ENCODE measurements at regions not wholly inside any gene's neighbourhood (a gene's known extent, or its start where the extent isn't known, plus 50 kb on each side); places are given as distances from the start of the nearest gene placed in this dataset.

DNA sequence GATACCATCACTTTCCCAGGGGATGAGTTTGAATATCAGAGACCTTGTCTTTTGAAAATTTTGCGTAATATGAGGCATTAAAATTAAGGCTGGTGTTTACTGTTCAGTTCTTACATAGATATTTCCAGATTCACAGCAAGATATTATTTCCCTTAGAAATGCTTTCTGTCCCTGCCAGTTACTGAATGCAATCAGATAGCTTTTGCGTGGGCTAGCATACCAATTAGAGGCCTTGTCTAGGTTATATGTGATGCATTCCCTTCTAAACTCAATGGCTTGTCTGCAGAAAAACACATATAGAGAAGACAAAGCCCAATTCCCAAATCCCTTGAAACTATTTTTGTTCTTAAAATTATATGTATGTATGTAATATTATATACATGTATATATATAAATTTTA is 167.8 kb downstream of the RMST start:
- Histone ChIP-seq H3K79me2 (ENCODE audit: insufficient read depth, low read length) (no peaks in the 10 kb centered on the region), H3K9me3 (ENCODE audit: insufficient read depth, low read length) (no peaks in the 10 kb centered on the region)

DNA sequence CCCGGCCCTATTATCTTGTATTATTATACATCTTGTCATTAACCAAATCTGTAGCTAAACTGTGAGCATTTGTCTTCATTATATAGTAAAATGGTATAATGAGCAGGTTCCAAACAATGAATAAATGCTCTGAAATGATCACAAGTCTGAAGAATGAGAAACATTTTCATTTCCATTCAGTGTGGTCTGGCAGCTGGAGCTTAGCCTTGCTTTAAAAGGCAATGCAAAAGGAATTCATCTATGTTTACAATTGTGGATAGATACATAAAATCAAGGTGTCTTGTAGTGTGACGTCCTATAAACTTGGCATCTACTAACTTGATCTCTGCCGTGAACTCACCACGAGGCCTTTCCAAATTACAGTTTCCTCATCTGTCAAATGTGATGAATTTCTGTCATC is 168.3 kb downstream of the RMST start:
- no peaks in the 10 kb centered on the region for H3K9me3 ChIP-seq (ENCODE audit: insufficient read depth, low read length)
- H2AFZ ChIP-seq (ENCODE audit: low read depth, low read length, severe bottlenecking), result no peak overlapping the region
- H3K27me3 ChIP-seq (ENCODE audit: low read length), result no peaks in the 10 kb centered on the region
- no peaks in the 10 kb centered on the region for H3K36me3 ChIP-seq (ENCODE audit: low read length)
- no peak overlapping the region for H3K9ac ChIP-seq (ENCODE audit: low read length)
- H3K79me2 ChIP-seq (ENCODE audit: insufficient read depth, low read length), result no peaks in the 10 kb centered on the region
- no peaks in the 10 kb centered on the region for H3K9me2 ChIP-seq (replicated peaks; ENCODE audit: insufficient read depth, low read length)
- TF ChIP-seq EZH2phosphoT487 (conservative IDR thresholded peaks at IDR 0.05; ENCODE audit: low read length), result no peak
- TF ChIP-seq, protein P1, sequence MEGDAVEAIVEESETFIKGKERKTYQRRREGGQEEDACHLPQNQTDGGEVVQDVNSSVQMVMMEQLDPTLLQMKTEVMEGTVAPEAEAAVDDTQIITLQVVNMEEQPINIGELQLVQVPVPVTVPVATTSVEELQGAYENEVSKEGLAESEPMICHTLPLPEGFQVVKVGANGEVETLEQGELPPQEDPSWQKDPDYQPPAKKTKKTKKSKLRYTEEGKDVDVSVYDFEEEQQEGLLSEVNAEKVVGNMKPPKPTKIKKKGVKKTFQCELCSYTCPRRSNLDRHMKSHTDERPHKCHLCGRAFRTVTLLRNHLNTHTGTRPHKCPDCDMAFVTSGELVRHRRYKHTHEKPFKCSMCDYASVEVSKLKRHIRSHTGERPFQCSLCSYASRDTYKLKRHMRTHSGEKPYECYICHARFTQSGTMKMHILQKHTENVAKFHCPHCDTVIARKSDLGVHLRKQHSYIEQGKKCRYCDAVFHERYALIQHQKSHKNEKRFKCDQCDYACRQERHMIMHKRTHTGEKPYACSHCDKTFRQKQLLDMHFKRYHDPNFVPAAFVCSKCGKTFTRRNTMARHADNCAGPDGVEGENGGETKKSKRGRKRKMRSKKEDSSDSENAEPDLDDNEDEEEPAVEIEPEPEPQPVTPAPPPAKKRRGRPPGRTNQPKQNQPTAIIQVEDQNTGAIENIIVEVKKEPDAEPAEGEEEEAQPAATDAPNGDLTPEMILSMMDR (IDR thresholded peaks at IDR 0.05; ENCODE audit: insufficient read depth, low read length, poor library complexity, severe bottlenecking), result no peak
- no peaks in the 10 kb centered on the region for H3F3A ChIP-seq (ENCODE audit: insufficient read depth)
- no peak overlapping the region for H3K4me3 ChIP-seq (ENCODE audit: insufficient read depth, low read length, poor library complexity, severe bottlenecking)
- no peaks in the 10 kb centered on the region for H4K20me1 ChIP-seq (ENCODE audit: low read depth, low read length)
- no peak overlapping the region for H3K27ac ChIP-seq (ENCODE audit: low read depth, low read length)
- no peak overlapping the region for H3K4me2 ChIP-seq (ENCODE audit: low read depth, low read length, poor library complexity, severe bottlenecking)

More for the DNA sequence above, 167.8 kb downstream of the RMST start:
- TF ChIP-seq EZH2phosphoT487 (conservative IDR thresholded peaks at IDR 0.05; ENCODE audit: low read length), result no peak
- TF ChIP-seq, protein P1 (IDR thresholded peaks at IDR 0.05; ENCODE audit: insufficient read depth, low read length, poor library complexity, severe bottlenecking), result no peak
- Histone ChIP-seq H2AFZ (ENCODE audit: low read depth, low read length, severe bottlenecking) (no peak overlapping the region), H3K9ac (ENCODE audit: low read length) (no peak overlapping the region), H4K20me1 (ENCODE audit: low read depth, low read length) (no peaks in the 10 kb centered on the region), H3K4me2 (ENCODE audit: low read depth, low read length, poor library complexity, severe bottlenecking) (no peak overlapping the region), H3K36me3 (ENCODE audit: low read length) (no peaks in the 10 kb centered on the region), H3F3A (ENCODE audit: insufficient read depth) (no peaks in the 10 kb centered on the region), H3K9me2 (replicated peaks; ENCODE audit: insufficient read depth, low read length) (no peaks in the 10 kb centered on the region), H3K27ac (ENCODE audit: low read depth, low read length) (no peak overlapping the region), H3K4me3 (ENCODE audit: insufficient read depth, low read length, poor library complexity, severe bottlenecking) (no peak overlapping the region), H3K27me3 (ENCODE audit: low read length) (no peaks in the 10 kb centered on the region)

GRCh38 chr12:97637770-97638169 is 175.2 kb downstream of the RMST start:
- Histone ChIP-seq H3K9me3 (ENCODE audit: insufficient read depth, low read length) (no peaks in the 10 kb centered on the region; the same call in 1 of the 2 replicates), H3K27me3 (ENCODE audit: low read length) (no peaks in the 10 kb centered on the region), H3K9ac (ENCODE audit: low read length) (no peak overlapping the region), H4K20me1 (ENCODE audit: low read depth, low read length) (no peaks in the 10 kb centered on the region), H3K27ac (ENCODE audit: low read depth, low read length) (no peak overlapping the region), H3K4me2 (ENCODE audit: low read depth, low read length, poor library complexity, severe bottlenecking) (no peak overlapping the region), H3K36me3 (ENCODE audit: low read length) (no peaks in the 10 kb centered on the region), H3K79me2 (ENCODE audit: insufficient read depth, low read length) (no peaks in the 10 kb centered on the region), H2AFZ (ENCODE audit: low read depth, low read length, severe bottlenecking) (no peak overlapping the region), H3K4me3 (ENCODE audit: insufficient read depth, low read length, poor library complexity, severe bottlenecking) (no peak overlapping the region), H3F3A (ENCODE audit: insufficient read depth) (no peaks in the 10 kb centered on the region), H3K9me2 (replicated peaks; ENCODE audit: insufficient read depth, low read length) (no peaks in the 10 kb centered on the region; the same call in 1 of the 2 replicates)
- TF ChIP-seq, protein P1 (IDR thresholded peaks at IDR 0.05; ENCODE audit: insufficient read depth, low read length, poor library complexity, severe bottlenecking), result no peak
- TF ChIP-seq EZH2phosphoT487 (conservative IDR thresholded peaks at IDR 0.05; ENCODE audit: low read length), result no peak
